Vagina (tissue), 2 donors: ENCODE measurements at regions not wholly inside any gene's neighbourhood (a gene's known extent, or its start where the extent isn't known, plus 50 kb on each side); places are given as distances from the start of the nearest gene placed in this dataset.
"Not testable (repeated sequence)": the region's sequence is repeated elsewhere in the genome, so short reads cannot be mapped to it uniquely, and the experiment has no call there.

Experiments used
- DNase-seq, 2 donors: peaks; one replicate each; pipeline ENCODE4 v3.0.0-alpha.2; 2017; ENCODE audit errors: extremely low spot score in 2 of 2
- H3K27ac ChIP-seq: fragments of 200-600 bp; sonication (generic); one replicate; pipeline ENCODE4 v1.5.1; 2019
- H3K27me3 ChIP-seq: fragments of 200-600 bp; sonication (generic); one replicate; pipeline ENCODE4 v1.5.1; 2019
- H3K36me3 ChIP-seq, 2 donors: fragments of 200-600 bp; sonication (generic); one replicate each; pipeline ENCODE4 v1.5.1; 2017 to 2019
- H3K4me1 ChIP-seq: fragments of 200-600 bp; sonication (generic); one replicate; pipeline ENCODE4 v1.5.1; 2019
- H3K4me3 ChIP-seq, 2 donors: fragments of 200-600 bp; sonication (generic); 1 replicate in 1 of 2; 2 replicates in 1 of 2; pipeline ENCODE4 v1.5.1; 2016 to 2019
- H3K9me3 ChIP-seq: fragments of 200-600 bp; sonication (generic); one replicate; pipeline ENCODE4 v1.5.1; 2019
- CTCF ChIP-seq, 3 experiments: fragments of 450-650 bp in 2 of 3; fragments of 200-600 bp in 1 of 3; sonication (generic) in 1 of 3; IDR thresholded peaks; one replicate each; pipeline ENCODE4 v1.5.1; 2017 to 2019; ENCODE audit warnings: antibody characterized with exemption in 3 of 3, mild to moderate bottlenecking in 2 of 3, moderate library complexity in 2 of 3
- POLR2A ChIP-seq, 2 donors: fragments of 450-650 bp; IDR thresholded peaks; one replicate each; pipeline ENCODE4 v1.6.1; 2017; ENCODE audit warnings: antibody characterized with exemption in 2 of 2, mild to moderate bottlenecking in 2 of 2, moderate library complexity in 2 of 2
- POLR2AphosphoS5 ChIP-seq, 2 donors: sonication (generic); formaldehyde crosslinking; IDR thresholded peaks; one replicate each; pipeline ENCODE4 v1.9.0; 2017; ENCODE audit warnings: antibody characterized with exemption in 2 of 2, mild to moderate bottlenecking in 2 of 2, low read depth in 1 of 2; ENCODE audit not compliant: insufficient read depth in 1 of 2
- intact Hi-C: fragments of 100-400 bp; cut with DNase I; formaldehyde crosslinking; loops from one replicate; pipeline ENCODE4 v1.15.1; 2023

GRCh38 chr1:193884848-193885558 is 698.6 kb upstream of the B3GALT2 start:
- TF ChIP-seq POLR2AphosphoS5 (IDR thresholded peaks at IDR 0.05; ENCODE audit: insufficient read depth in 1 of 2, low read depth in 1 of 2) (no peak), POLR2A (IDR thresholded peaks at IDR 0.05) (no peak), CTCF (IDR thresholded peaks at IDR 0.05) (no peak)
- DNase-seq = no peak
- intact Hi-C loops = no loop called here
- no peaks in the 10 kb centered on the region for H3K36me3 ChIP-seq
- no peaks in the 10 kb centered on the region for H3K4me1 ChIP-seq
- H3K27me3 ChIP-seq = no peaks in the 10 kb centered on the region
- no peak overlapping the region for H3K4me3 ChIP-seq
- no peak overlapping the region for H3K27ac ChIP-seq
- no peaks in the 10 kb centered on the region for H3K9me3 ChIP-seq

- H3K27me3 ChIP-seq, H3K4me3 ChIP-seq, intact Hi-C loops, H3K9me3 ChIP-seq, H3K4me1 ChIP-seq, DNase-seq, H3K27ac ChIP-seq, H3K36me3 ChIP-seq: not testable (repeated sequence)
Measured at GRCh38 chr1:193877920-193878319, 691.5 kb upstream of the B3GALT2 start.

GRCh38 chr1:193868425-193868824 is 682.0 kb upstream of the B3GALT2 start:
- no peak for TF ChIP-seq POLR2AphosphoS5 (IDR thresholded peaks at IDR 0.05; ENCODE audit: insufficient read depth in 1 of 2, low read depth in 1 of 2)
- Histone ChIP-seq H3K36me3 (no peaks in the 10 kb centered on the region), H3K9me3 (no peaks in the 10 kb centered on the region), H3K4me3 (no peak overlapping the region), H3K4me1 (no peaks in the 10 kb centered on the region), H3K27ac (no peak overlapping the region), H3K27me3 (no peaks in the 10 kb centered on the region)
- intact Hi-C loops = no loop called here
- no peak for DNase-seq

DNA sequence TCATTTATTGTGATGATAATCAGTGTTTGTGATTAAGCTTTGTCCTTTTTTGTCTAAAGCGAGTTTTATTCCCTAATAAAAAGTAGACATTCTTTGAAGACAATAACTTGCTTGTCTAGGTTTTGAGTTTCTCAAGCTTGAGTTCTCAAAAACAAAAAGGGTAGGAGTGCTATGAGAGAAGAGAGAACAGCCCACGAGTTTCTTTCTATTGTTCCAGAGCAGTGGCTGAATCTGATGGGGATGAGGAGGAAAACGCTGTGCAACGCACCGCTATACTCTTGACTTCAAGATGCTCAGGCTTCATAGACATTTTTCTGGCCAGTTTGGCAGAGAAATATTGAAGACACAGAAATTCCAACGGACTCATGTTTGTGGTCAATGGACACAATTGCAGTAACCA is 669.8 kb upstream of the B3GALT2 start:
- no peak overlapping the region for H3K4me3 ChIP-seq
- no peak for DNase-seq
- no peaks in the 10 kb centered on the region for H3K27me3 ChIP-seq
- no peak for TF ChIP-seq POLR2AphosphoS5 (IDR thresholded peaks at IDR 0.05; ENCODE audit: insufficient read depth in 1 of 2, low read depth in 1 of 2)
- TF ChIP-seq CTCF (IDR thresholded peaks at IDR 0.05) = no peak
- no peak for TF ChIP-seq POLR2A (IDR thresholded peaks at IDR 0.05)
- intact Hi-C loops = no loop called here
- no peaks in the 10 kb centered on the region for H3K4me1 ChIP-seq
- H3K9me3 ChIP-seq = no peaks in the 10 kb centered on the region
- H3K36me3 ChIP-seq = no peaks in the 10 kb centered on the region
- H3K27ac ChIP-seq = no peak overlapping the region

GRCh38 chr1:193850745-193851144 is 664.3 kb upstream of the B3GALT2 start:
- intact Hi-C loops = no loop called here
- Histone ChIP-seq H3K4me3 (no peak overlapping the region), H3K27ac (no peak overlapping the region), H3K27me3 (no peaks in the 10 kb centered on the region), H3K4me1 (no peaks in the 10 kb centered on the region), H3K36me3 (no peaks in the 10 kb centered on the region), H3K9me3 (no peaks in the 10 kb centered on the region)
- no peak for DNase-seq
- TF ChIP-seq POLR2A (IDR thresholded peaks at IDR 0.05) (no peak), POLR2AphosphoS5 (IDR thresholded peaks at IDR 0.05; ENCODE audit: insufficient read depth in 1 of 2, low read depth in 1 of 2) (no peak), CTCF (IDR thresholded peaks at IDR 0.05) (no peak)

- Histone ChIP-seq H3K27ac (no peak overlapping the region), H3K27me3 (no peaks in the 10 kb centered on the region), H3K9me3 (no peaks in the 10 kb centered on the region), H3K4me3 (no peak overlapping the region), H3K36me3 (no peaks in the 10 kb centered on the region), H3K4me1 (no peaks in the 10 kb centered on the region)
- TF ChIP-seq POLR2A (IDR thresholded peaks at IDR 0.05) (no peak), POLR2AphosphoS5 (IDR thresholded peaks at IDR 0.05; ENCODE audit: insufficient read depth in 1 of 2, low read depth in 1 of 2) (no peak), CTCF (IDR thresholded peaks at IDR 0.05) (no peak)
- no peak for DNase-seq
- intact Hi-C loops = no loop called here
Measured at GRCh38 chr1:193846876-193847604, 660.6 kb upstream of the B3GALT2 start.
